Suprapubic skin (tissue), 4 donors: ENCODE measurements at regions not wholly inside any gene's neighbourhood (a gene's known extent, or its start where the extent isn't known, plus 50 kb on each side); places are given as distances from the start of the nearest gene placed in this dataset.

ENCODE experiments used
- EP300 ChIP-seq: sonication (generic); formaldehyde crosslinking; IDR thresholded peaks from one replicate; pipeline ENCODE4 v1.6.1; 2017; ENCODE audit warnings: antibody characterized with exemption
- POLR2A ChIP-seq, 2 donors: fragments of 450-650 bp; IDR thresholded peaks; one replicate each; pipeline ENCODE4 v1.6.1; 2017; ENCODE audit warnings: antibody characterized with exemption in 2 of 2, mild to moderate bottlenecking in 2 of 2, moderate library complexity in 2 of 2
- POLR2AphosphoS5 ChIP-seq, 3 donors: sonication (generic); formaldehyde crosslinking; IDR thresholded peaks; one replicate each; pipeline ENCODE4 v1.6.1; 2017; ENCODE audit warnings: antibody characterized with exemption in 3 of 3
- TF ChIP-seq, protein P1 (sequence below), 2 donors: fragments of 200-600 bp in 1 of 2; fragments of 450-650 bp in 1 of 2; sonication (generic) in 1 of 2; IDR thresholded peaks; one replicate each; pipeline ENCODE4 v1.5.1; 2016 to 2019; ENCODE audit warnings: antibody characterized with exemption in 2 of 2, mild to moderate bottlenecking in 1 of 2, moderate library complexity in 1 of 2

DNA sequence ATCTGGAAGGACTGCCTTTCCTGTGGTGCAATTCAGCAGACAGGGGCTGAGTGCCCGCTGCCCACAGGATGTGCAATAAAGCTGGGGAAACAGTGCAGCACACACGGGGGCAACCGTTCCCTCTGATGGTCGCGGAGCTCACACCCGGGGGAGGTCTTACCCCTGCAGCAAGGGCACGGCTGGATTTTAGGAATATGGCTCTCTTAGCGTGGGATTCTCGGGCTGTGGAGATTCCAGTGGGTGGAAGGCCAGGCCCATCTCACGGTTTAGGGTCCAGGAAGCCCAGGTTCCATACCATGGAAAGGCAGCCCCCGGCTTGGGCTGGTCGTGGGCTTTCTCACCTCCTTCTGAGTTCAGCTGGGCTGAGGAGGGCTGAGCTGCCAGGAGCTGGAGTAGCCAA lies 244.1 kb downstream of the MED10 start:
- TF ChIP-seq, protein P1, sequence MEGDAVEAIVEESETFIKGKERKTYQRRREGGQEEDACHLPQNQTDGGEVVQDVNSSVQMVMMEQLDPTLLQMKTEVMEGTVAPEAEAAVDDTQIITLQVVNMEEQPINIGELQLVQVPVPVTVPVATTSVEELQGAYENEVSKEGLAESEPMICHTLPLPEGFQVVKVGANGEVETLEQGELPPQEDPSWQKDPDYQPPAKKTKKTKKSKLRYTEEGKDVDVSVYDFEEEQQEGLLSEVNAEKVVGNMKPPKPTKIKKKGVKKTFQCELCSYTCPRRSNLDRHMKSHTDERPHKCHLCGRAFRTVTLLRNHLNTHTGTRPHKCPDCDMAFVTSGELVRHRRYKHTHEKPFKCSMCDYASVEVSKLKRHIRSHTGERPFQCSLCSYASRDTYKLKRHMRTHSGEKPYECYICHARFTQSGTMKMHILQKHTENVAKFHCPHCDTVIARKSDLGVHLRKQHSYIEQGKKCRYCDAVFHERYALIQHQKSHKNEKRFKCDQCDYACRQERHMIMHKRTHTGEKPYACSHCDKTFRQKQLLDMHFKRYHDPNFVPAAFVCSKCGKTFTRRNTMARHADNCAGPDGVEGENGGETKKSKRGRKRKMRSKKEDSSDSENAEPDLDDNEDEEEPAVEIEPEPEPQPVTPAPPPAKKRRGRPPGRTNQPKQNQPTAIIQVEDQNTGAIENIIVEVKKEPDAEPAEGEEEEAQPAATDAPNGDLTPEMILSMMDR (IDR thresholded peaks at IDR 0.05) = no peak
- TF ChIP-seq POLR2AphosphoS5 (IDR thresholded peaks at IDR 0.05) = no peak
- TF ChIP-seq POLR2A (IDR thresholded peaks at IDR 0.05) = no peak
- TF ChIP-seq EP300 = no peak
